Hepatocyte (in vitro differentiated cells): ENCODE measurements at regions not wholly inside any gene's neighbourhood (a gene's known extent, or its start where the extent isn't known, plus 50 kb on each side); places are given as distances from the start of the nearest gene placed in this dataset.

Source experiments
- EZH2 ChIP-seq: fragments of 200-600 bp; sonication (generic); IDR thresholded peaks from 2 replicates; pipeline ENCODE4 v1.6.1; 2016; ENCODE audit warnings: antibody characterized with exemption, mild to moderate bottlenecking, borderline replicate concordance
- EZH2phosphoT487 ChIP-seq: fragments of 200-600 bp; sonication (generic); IDR thresholded peaks from one replicate; pipeline ENCODE4 v1.6.1; 2018; ENCODE audit warnings: antibody characterized with exemption, mild to moderate bottlenecking, low read depth, moderate library complexity; ENCODE audit not compliant: unreplicated experiment, severe bottlenecking
- TF ChIP-seq, protein P1 (sequence below): fragments of 200-600 bp; sonication (generic); IDR thresholded peaks from 2 replicates; pipeline ENCODE4 v1.5.1; 2016; ENCODE audit warnings: antibody characterized with exemption, mild to moderate bottlenecking; ENCODE audit not compliant: poor library complexity

DNA sequence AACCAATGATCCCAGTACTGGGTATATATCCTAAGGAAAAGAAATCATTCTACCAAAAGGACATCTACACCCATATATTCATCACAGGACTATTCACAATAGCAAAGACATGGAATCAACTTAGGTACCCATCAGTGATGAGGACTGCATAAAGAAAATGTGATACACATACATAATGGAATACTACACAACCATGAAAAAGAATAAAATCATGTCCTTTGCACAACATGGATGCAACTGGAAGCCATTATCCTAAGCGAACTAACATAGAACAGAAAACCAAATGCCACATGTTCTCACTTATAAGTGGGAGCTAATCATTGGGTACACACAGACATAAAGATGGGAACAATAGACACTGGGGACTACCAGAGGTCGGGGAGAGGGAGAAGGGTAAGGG, 86.0 kb upstream of the LGR5 start:
- TF ChIP-seq, protein P1, sequence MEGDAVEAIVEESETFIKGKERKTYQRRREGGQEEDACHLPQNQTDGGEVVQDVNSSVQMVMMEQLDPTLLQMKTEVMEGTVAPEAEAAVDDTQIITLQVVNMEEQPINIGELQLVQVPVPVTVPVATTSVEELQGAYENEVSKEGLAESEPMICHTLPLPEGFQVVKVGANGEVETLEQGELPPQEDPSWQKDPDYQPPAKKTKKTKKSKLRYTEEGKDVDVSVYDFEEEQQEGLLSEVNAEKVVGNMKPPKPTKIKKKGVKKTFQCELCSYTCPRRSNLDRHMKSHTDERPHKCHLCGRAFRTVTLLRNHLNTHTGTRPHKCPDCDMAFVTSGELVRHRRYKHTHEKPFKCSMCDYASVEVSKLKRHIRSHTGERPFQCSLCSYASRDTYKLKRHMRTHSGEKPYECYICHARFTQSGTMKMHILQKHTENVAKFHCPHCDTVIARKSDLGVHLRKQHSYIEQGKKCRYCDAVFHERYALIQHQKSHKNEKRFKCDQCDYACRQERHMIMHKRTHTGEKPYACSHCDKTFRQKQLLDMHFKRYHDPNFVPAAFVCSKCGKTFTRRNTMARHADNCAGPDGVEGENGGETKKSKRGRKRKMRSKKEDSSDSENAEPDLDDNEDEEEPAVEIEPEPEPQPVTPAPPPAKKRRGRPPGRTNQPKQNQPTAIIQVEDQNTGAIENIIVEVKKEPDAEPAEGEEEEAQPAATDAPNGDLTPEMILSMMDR, result no peak
- TF ChIP-seq EZH2phosphoT487 (no peak), EZH2 (no peak)
